ENCODE measurements at regions not wholly inside any gene's neighbourhood (a gene's known extent, or its start where the extent isn't known, plus 50 kb on each side); places are given as distances from the start of the nearest gene placed in this dataset.
"Not testable (repeated sequence)": the region's sequence is repeated elsewhere in the genome, so short reads cannot be mapped to it uniquely, and the experiment has no call there.

GRCh38 chr13:73171271-73171682 is 112.5 kb downstream of the KLF5 start:
- DNase-seq = no peak

- no peak for DNase-seq
Observed at GRCh38 chr13:73169971-73170370, 111.2 kb downstream of the KLF5 start.

GRCh38 chr13:73168953-73169401 is 110.2 kb downstream of the KLF5 start:
- DNase-seq = no peak

- no peak for DNase-seq
Observed at GRCh38 chr13:73168226-73168952, 109.6 kb downstream of the KLF5 start.

- DNase-seq = no peak
Observed at GRCh38 chr13:73167028-73167820, 108.4 kb downstream of the KLF5 start.

GRCh38 chr13:73166204-73166603 is 107.4 kb downstream of the KLF5 start:
- DNase-seq = no peak

GRCh38 chr13:73162912-73163911 is 104.4 kb downstream of the KLF5 start:
- DNase-seq = no peak

- not testable (repeated sequence) for DNase-seq
Observed at GRCh38 chr13:73160371-73161031, 101.7 kb downstream of the KLF5 start.

GRCh38 chr13:73158851-73159250 is 100.0 kb downstream of the KLF5 start:
- DNase-seq = no peak

- DNase-seq = no peak
Observed at GRCh38 chr13:73157031-73157430, 98.2 kb downstream of the KLF5 start.

GRCh38 chr13:73146707-73147106 is 87.9 kb downstream of the KLF5 start:
- DNase-seq = no peak

GRCh38 chr13:73142071-73142470 is 83.3 kb downstream of the KLF5 start:
- no peak for DNase-seq

- DNase-seq = no peak
Observed at GRCh38 chr13:73141292-73141771, 82.5 kb downstream of the KLF5 start.

- DNase-seq = no peak
Observed at GRCh38 chr13:73140801-73141200, 82.0 kb downstream of the KLF5 start.

GRCh38 chr13:73138638-73139491 is 80.1 kb downstream of the KLF5 start:
- DNase-seq = no peak

- no peak for DNase-seq
Observed at GRCh38 chr13:73138276-73138637, 79.5 kb downstream of the KLF5 start.

GRCh38 chr13:73136776-73137175 is 78.0 kb downstream of the KLF5 start:
- no peak for DNase-seq

GRCh38 chr13:73133531-73133930 is 74.7 kb downstream of the KLF5 start:
- DNase-seq = no peak

- no peak for DNase-seq
Observed at GRCh38 chr13:73131247-73131646, 72.4 kb downstream of the KLF5 start.

- no peak for DNase-seq
Observed at GRCh38 chr13:73129023-73129422, 70.2 kb downstream of the KLF5 start.
